ENCODE measurements at regions not wholly inside any gene's neighbourhood (a gene's known extent, or its start where the extent isn't known, plus 50 kb on each side); places are given as distances from the start of the nearest gene placed in this dataset.

GRCh38 chr21:40923407-40923806 lies 76.4 kb upstream of the DSCAM start:
- no peak overlapping the region for H3K27ac ChIP-seq
- intact Hi-C loops (cut with DNase I), result no loop called here
- DNase-seq (ENCODE audit: low spot score in 2 of 2), result no peak
- no peak overlapping the region for H3K4me3 ChIP-seq
- TF ChIP-seq CTCF (IDR thresholded peaks at IDR 0.05), result no peak
- peaks cover 0 to 5% of the 10 kb centered on the region in 2 donors for H3K9me3 ChIP-seq
- H3K4me1 ChIP-seq, result no peaks in the 10 kb centered on the region
- no peaks in the 10 kb centered on the region for H3K27me3 ChIP-seq
- no peaks in the 10 kb centered on the region for H3K36me3 ChIP-seq

GRCh38 chr21:40923901-40924300 lies 76.9 kb upstream of the DSCAM start:
- no peaks in the 10 kb centered on the region for H3K4me1 ChIP-seq
- no peaks in the 10 kb centered on the region for H3K27me3 ChIP-seq
- intact Hi-C loops (cut with DNase I), result no loop called here
- peaks cover 0 to 5% of the 10 kb centered on the region in 2 donors for H3K9me3 ChIP-seq
- no peak for DNase-seq (ENCODE audit: low spot score in 2 of 2)
- H3K36me3 ChIP-seq, result no peaks in the 10 kb centered on the region
- no peak overlapping the region for H3K4me3 ChIP-seq
- TF ChIP-seq CTCF (IDR thresholded peaks at IDR 0.05), result no peak
- no peak overlapping the region for H3K27ac ChIP-seq

GRCh38 chr21:40924641-40925040 lies 77.7 kb upstream of the DSCAM start:
- no peak overlapping the region for H3K27ac ChIP-seq
- H3K4me1 ChIP-seq, result no peaks in the 10 kb centered on the region
- no peak overlapping the region for H3K4me3 ChIP-seq
- H3K36me3 ChIP-seq, result no peaks in the 10 kb centered on the region
- intact Hi-C loops (cut with DNase I), result no loop called here
- H3K27me3 ChIP-seq, result no peaks in the 10 kb centered on the region
- peaks cover 0 to 5% of the 10 kb centered on the region in 2 donors for H3K9me3 ChIP-seq
- no peak for TF ChIP-seq CTCF (IDR thresholded peaks at IDR 0.05)
- no peak for DNase-seq (ENCODE audit: low spot score in 2 of 2)

GRCh38 chr21:40926238-40926637 lies 79.3 kb upstream of the DSCAM start:
- Histone ChIP-seq H3K27me3 (no peaks in the 10 kb centered on the region), H3K9me3 (peaks cover 0 to 5% of the 10 kb centered on the region in 2 donors), H3K4me3 (no peak overlapping the region), H3K27ac (no peak overlapping the region), H3K4me1 (no peaks in the 10 kb centered on the region), H3K36me3 (no peaks in the 10 kb centered on the region)
- no peak for TF ChIP-seq CTCF (IDR thresholded peaks at IDR 0.05)
- DNase-seq (ENCODE audit: low spot score in 2 of 2), result no peak
- intact Hi-C loops (cut with DNase I), result no loop called here

- no peak for TF ChIP-seq CTCF (IDR thresholded peaks at IDR 0.05)
- no peaks in the 10 kb centered on the region for H3K4me1 ChIP-seq
- intact Hi-C loops (cut with DNase I), result no loop called here
- no peaks in the 10 kb centered on the region for H3K36me3 ChIP-seq
- DNase-seq (ENCODE audit: low spot score in 2 of 2), result no peak
- peaks cover 0 to 5% of the 10 kb centered on the region in 2 donors for H3K9me3 ChIP-seq
- H3K27ac ChIP-seq, result no peak overlapping the region
- H3K27me3 ChIP-seq, result no peaks in the 10 kb centered on the region
- H3K4me3 ChIP-seq, result no peak overlapping the region
These were observed 82.9 kb upstream of the DSCAM start for GRCh38 chr21:40929833-40930232.

- Histone ChIP-seq H3K27ac (no peak overlapping the region), H3K27me3 (no peaks in the 10 kb centered on the region), H3K4me3 (no peak overlapping the region), H3K9me3 (peaks cover 0 to 5% of the 10 kb centered on the region in 2 donors), H3K36me3 (no peaks in the 10 kb centered on the region), H3K4me1 (no peaks in the 10 kb centered on the region)
- no peak for DNase-seq (ENCODE audit: low spot score in 2 of 2)
- intact Hi-C loops (cut with DNase I), result no loop called here
- no peak for TF ChIP-seq CTCF (IDR thresholded peaks at IDR 0.05)
These were observed 84.2 kb upstream of the DSCAM start for GRCh38 chr21:40931197-40931596.
